Heart left ventricle (tissue), 16 donors: ENCODE measurements at regions not wholly inside any gene's neighbourhood (a gene's known extent, or its start where the extent isn't known, plus 50 kb on each side); places are given as distances from the start of the nearest gene placed in this dataset.

Experiments used
- ATAC-seq, 4 donors: fragments of 200-7000 bp; cut with Tn5 transposase; one replicate each; pipeline ENCODE4 v1.9.1; 2020 to 2022; ENCODE audit warnings: moderate library complexity in 4 of 4, mild to moderate bottlenecking in 3 of 4, moderate number of reproducible peaks in 1 of 4
- DNase-seq, 5 donors: peaks; one replicate each; pipeline ENCODE4 v3.0.0-alpha.2; 2020
- H3K27ac ChIP-seq, 12 donors: fragments of 200-600 bp; sonication (generic) in 4 of 12; one replicate each; pipeline versions ENCODE4 v1.5.0 to v1.8.0; 2016 to 2022; ENCODE audit warnings: mild to moderate bottlenecking in 2 of 12
- H3K27me3 ChIP-seq, 9 donors: fragments of 200-600 bp; sonication (generic) in 2 of 9; one replicate each; pipeline versions ENCODE4 v1.5.1 to v1.8.0; 2016 to 2022; ENCODE audit warnings: mild to moderate bottlenecking in 3 of 9
- H3K36me3 ChIP-seq, 9 donors: fragments of 200-600 bp; sonication (generic) in 2 of 9; one replicate each; pipeline versions ENCODE4 v1.5.0 to v1.8.0; 2018 to 2022; ENCODE audit warnings: mild to moderate bottlenecking in 2 of 9
- H3K4me1 ChIP-seq, 12 donors: fragments of 200-600 bp; sonication (generic) in 4 of 12; one replicate each; pipeline versions ENCODE4 v1.5.0 to v1.8.0; 2016 to 2022; ENCODE audit warnings: mild to moderate bottlenecking in 3 of 12
- H3K4me3 ChIP-seq, 12 donors: fragments of 200-600 bp; sonication (generic) in 4 of 12; one replicate each; pipeline versions ENCODE4 v1.5.0 to v1.8.0; 2017 to 2022; ENCODE audit warnings: mild to moderate bottlenecking in 9 of 12, moderate library complexity in 4 of 12
- H3K9me3 ChIP-seq, 12 donors: fragments of 200-600 bp; sonication (generic) in 4 of 12; one replicate each; pipeline versions ENCODE4 v1.5.0 to v1.8.0; 2016 to 2022; ENCODE audit warnings: mild to moderate bottlenecking in 1 of 12
- CTCF ChIP-seq, 12 donors: fragments of 200-600 bp; sonication (generic) in 4 of 12; IDR thresholded peaks; one replicate each; pipeline versions ENCODE4 v1.5.0 to v1.8.0; 2018 to 2022; ENCODE audit warnings: antibody characterized with exemption in 12 of 12, mild to moderate bottlenecking in 5 of 12
- POLR2A ChIP-seq, 2 donors: fragments of 450-650 bp; IDR thresholded peaks; one replicate each; pipeline ENCODE4 v1.6.1; 2017; ENCODE audit warnings: antibody characterized with exemption in 2 of 2, mild to moderate bottlenecking in 2 of 2, moderate library complexity in 2 of 2
- WGBS, 4 donors: extraction: QIAGEN DNeasy Blood & Tissue Kit in 2 of 4; methylation state at CpG; one replicate each; pipeline versions ENCODE4 v1.1.5 to v1.1.7; 2013 to 2018; 5-methylcytosine and 5-hydroxymethylcytosine counted together
- intact Hi-C, 10 donors: fragments of 100-400 bp; cut with DNase I; formaldehyde crosslinking; loops; one replicate each; pipeline versions ENCODE4 v1.11.1 to v1.14.2; 2022
- donor health status: ischemic (EF 13 %, LVEDD 7.1; RV severe dilation, severe dysfunction).
- donor health status: healthy with polysubstance abuse.
- donor health status: DM: no; HTN: yes; CAD: no.
- donor health status: DM: no; HTN: no; CAD: no.
- donor health status: ischemic (EF 25% LVEDD 6.9; RV normal size, moderate dysfunction).
- donor health status: ischemic (EF 25% LVEDD 5.7; RV mildly dilated, moderate dysfunction).
- donor health status: healthy.
- donor health status: DM: yes; HTN: yes; CAD: no.
- donor health status: ischemic (EF 35%, LVEDD 5.7; RV mildly dilated, moderate dysfunction).
- donor health status: nonischemic (EF 11% LVEDD 7.7; RV severe dilation, severe dysfunction).
- donor health status: DM: yes; HTN: yes; CAD: no.
- donor health status: PGD.
- donor health status: ischemic (EF 29% LVEDD 5.4; RV normal size, mild dysfunction).
- donor health status: nonischemic (EF 23%, LVEDD 6.1; RV moderate dilation, normal function).

GRCh38 chr13:65400702-65401101 lies 1829.4 kb downstream of the PCDH9 start:
- intact Hi-C loops: no loop called here
- WGBS, 4 donors: 77 to 82% (median 81%) methylated on average over 2 of the region's 2 CpGs
- no peaks in the 10 kb centered on the region for H3K36me3 ChIP-seq
- no peak overlapping the region for H3K27ac ChIP-seq
- ATAC-seq: no peak
- no peak for TF ChIP-seq POLR2A (IDR thresholded peaks at IDR 0.05)
- no peaks in the 10 kb centered on the region for H3K4me1 ChIP-seq
- no peaks in the 10 kb centered on the region for H3K27me3 ChIP-seq
- no peak for DNase-seq
- no peak overlapping the region for H3K4me3 ChIP-seq
- H3K9me3 ChIP-seq: no peaks in the 10 kb centered on the region

DNA sequence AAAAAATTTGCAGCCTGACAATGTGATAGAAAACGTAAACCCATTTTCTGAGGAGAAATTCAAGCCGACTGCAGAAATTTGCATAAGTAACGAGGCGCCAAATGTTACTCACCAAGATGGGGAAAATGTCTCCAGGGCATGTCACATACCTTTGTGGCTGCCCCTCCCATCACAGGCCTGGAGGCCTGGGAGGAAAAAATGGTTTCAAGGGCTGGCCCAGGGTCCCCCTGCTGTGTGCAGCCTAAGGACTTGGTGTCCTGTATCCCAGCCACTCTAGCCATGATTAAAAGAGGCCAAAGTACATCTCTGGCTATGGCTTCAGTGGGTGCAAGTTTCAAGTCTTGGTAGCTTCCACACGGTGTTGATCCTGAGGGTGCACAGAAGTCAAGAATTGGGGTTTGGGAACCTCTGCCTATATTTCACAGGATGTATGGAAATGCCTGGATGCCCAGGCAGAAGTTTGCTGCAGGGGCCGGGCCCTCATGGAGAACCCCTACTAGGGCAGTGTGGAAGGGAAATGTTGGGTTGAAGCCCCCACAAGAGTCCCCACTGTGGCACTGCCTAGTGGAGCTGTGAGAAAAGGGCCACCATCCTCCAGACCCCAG lies 1842.3 kb downstream of the PCDH9 start:
- 64 to 76% (median 69%) methylated on average over 6 of the region's 6 CpGs for WGBS, 4 donors
- intact Hi-C loops: no loop called here

DNA sequence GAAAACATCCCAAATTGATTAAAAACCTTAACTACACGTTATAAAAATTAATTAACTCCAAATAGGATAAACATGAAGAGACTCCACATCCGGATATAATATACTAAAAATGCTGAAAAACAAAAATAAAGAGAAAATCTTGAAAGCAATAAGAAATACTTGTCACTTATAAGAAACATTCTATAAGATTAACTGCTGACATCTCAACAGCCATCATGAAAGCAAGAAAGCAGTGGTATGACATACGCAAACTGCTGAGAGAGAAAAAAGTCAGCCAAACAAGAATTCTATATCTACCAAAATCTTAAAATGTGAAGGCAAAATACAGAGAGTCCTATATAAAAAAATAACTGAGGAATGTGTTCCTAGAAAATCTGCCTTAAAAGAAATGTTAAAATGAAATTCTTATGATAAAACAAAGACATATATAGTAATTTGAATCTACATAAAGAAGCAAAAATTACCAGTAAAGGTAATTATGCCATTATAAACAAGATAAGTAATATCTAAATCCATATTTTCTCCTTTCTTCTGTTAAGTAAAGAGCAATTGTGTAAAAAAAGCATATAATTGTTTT lies 1851.1 kb downstream of the PCDH9 start:
- ATAC-seq (no peak), DNase-seq (no peak)
- Histone ChIP-seq H3K4me1 (no peaks in the 10 kb centered on the region), H3K4me3 (no peak overlapping the region), H3K9me3 (peaks cover 0 to 46% (median 16%) of the 10 kb centered on the region in 12 donors), H3K27ac (no peak overlapping the region), H3K27me3 (no peaks in the 10 kb centered on the region), H3K36me3 (no peaks in the 10 kb centered on the region)
- intact Hi-C loops: no loop called here
- no peak for TF ChIP-seq CTCF (IDR thresholded peaks at IDR 0.05)
- no peak for TF ChIP-seq POLR2A (IDR thresholded peaks at IDR 0.05)
- WGBS, 4 donors: 53 to 59% (median 54%) methylated on average over 3 of the region's 3 CpGs

More for the DNA sequence above, 1842.3 kb downstream of the PCDH9 start:
- Histone ChIP-seq H3K4me1 (no peaks in the 10 kb centered on the region), H3K4me3 (no peak overlapping the region), H3K36me3 (no peaks in the 10 kb centered on the region), H3K27me3 (no peaks in the 10 kb centered on the region), H3K9me3 (peaks cover 0 to 10% (median 4%) of the 10 kb centered on the region in 12 donors), H3K27ac (no peak overlapping the region)
- DNase-seq (no peak), ATAC-seq (no peak)
- no peak for TF ChIP-seq POLR2A (IDR thresholded peaks at IDR 0.05)
- no peak for TF ChIP-seq CTCF (IDR thresholded peaks at IDR 0.05)

DNA sequence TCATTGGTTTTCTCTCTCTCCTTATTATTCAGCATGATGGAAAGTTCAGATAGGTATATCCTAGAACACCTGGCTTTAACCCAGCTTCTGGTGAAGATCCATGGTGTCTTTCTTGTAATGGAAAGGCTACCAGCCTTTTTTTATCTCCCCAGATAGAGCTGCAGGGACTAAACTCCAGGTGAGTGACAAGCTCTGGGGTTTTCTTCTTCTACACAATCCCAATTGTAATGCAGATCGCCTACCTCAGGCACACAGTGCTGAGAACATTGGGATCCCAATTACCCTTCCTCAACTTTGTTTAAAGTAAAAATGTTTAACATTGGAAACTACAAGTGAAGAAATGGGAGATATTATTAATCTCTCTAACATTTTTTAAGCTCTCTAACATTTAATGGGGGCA lies 1851.7 kb downstream of the PCDH9 start:
- no peak for ATAC-seq
- TF ChIP-seq POLR2A (IDR thresholded peaks at IDR 0.05) (no peak), CTCF (IDR thresholded peaks at IDR 0.05) (no peak)
- intact Hi-C loops: no loop called here

GRCh38 chr13:65368832-65369231 lies 1861.3 kb downstream of the PCDH9 start:
- H3K27me3 ChIP-seq: no peaks in the 10 kb centered on the region
- H3K4me3 ChIP-seq: no peak overlapping the region
- DNase-seq (no peak), ATAC-seq (no peak)
- intact Hi-C loops: no loop called here
- no peaks in the 10 kb centered on the region for H3K36me3 ChIP-seq
- no peaks in the 10 kb centered on the region for H3K4me1 ChIP-seq
- TF ChIP-seq POLR2A (IDR thresholded peaks at IDR 0.05) (no peak), CTCF (IDR thresholded peaks at IDR 0.05) (no peak)
- peaks cover 0 to 12% (median 0%) of the 10 kb centered on the region in 12 donors for H3K9me3 ChIP-seq
- 85 to 87% (median 86%) methylated on average over 6 of the region's 6 CpGs for WGBS, 4 donors
- no peak overlapping the region for H3K27ac ChIP-seq

More for the DNA sequence above, 1851.7 kb downstream of the PCDH9 start:
- Histone ChIP-seq H3K4me1 (no peaks in the 10 kb centered on the region), H3K9me3 (peaks cover 0 to 46% (median 16%) of the 10 kb centered on the region in 12 donors), H3K27me3 (no peaks in the 10 kb centered on the region), H3K27ac (no peak overlapping the region), H3K4me3 (no peak overlapping the region), H3K36me3 (no peaks in the 10 kb centered on the region)
- no peak for DNase-seq
- 89 to 95% (median 92%) methylated on average over 1 of the region's 1 CpG for WGBS, 4 donors
